Testis (tissue), 2 donors: ENCODE measurements at regions not wholly inside any gene's neighbourhood (a gene's known extent, or its start where the extent isn't known, plus 50 kb on each side); places are given as distances from the start of the nearest gene placed in this dataset.

Experiments used
- CTCF ChIP-seq, 3 experiments: fragments of 450-650 bp in 2 of 3; fragments of 200-600 bp in 1 of 3; sonication (generic) in 1 of 3; IDR thresholded peaks; one replicate each; pipeline ENCODE4 v1.5.1; 2016 to 2019; ENCODE audit warnings: antibody characterized with exemption in 3 of 3, mild to moderate bottlenecking in 2 of 3, moderate library complexity in 1 of 3
- POLR2A ChIP-seq: fragments of 450-650 bp; IDR thresholded peaks from one replicate; pipeline ENCODE4 v1.6.1; 2017; ENCODE audit warnings: antibody characterized with exemption, mild to moderate bottlenecking, moderate library complexity

- TF ChIP-seq POLR2A: no peak
- TF ChIP-seq CTCF (IDR thresholded peaks at IDR 0.05): no peak
These were observed 182.7 kb downstream of the INHBB start for GRCh38 chr2:120528693-120529076.
